ENCODE measurements at regions not wholly inside any gene's neighbourhood (a gene's known extent, or its start where the extent isn't known, plus 50 kb on each side); places are given as distances from the start of the nearest gene placed in this dataset.

DNA sequence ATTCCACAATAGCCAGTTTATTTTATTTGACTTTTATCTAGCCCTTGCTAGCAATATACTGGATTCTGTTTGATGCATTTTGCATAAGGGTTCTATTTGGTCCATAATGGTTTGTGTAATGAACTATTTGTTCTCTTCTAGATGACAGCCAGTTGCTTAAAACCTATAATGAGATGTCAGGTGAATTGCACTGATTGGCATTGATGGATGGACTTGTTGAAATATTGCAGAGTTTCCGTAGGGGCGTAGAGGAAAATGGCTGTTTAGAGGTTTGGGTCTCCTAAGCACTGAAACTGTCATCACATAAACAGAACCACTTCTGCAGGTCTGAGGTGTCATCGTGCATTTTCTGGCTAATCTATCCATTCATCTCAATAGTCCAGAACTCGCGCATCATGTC, 124.9 kb upstream of the HDAC9 start:
- DNase-seq = no peak

DNA sequence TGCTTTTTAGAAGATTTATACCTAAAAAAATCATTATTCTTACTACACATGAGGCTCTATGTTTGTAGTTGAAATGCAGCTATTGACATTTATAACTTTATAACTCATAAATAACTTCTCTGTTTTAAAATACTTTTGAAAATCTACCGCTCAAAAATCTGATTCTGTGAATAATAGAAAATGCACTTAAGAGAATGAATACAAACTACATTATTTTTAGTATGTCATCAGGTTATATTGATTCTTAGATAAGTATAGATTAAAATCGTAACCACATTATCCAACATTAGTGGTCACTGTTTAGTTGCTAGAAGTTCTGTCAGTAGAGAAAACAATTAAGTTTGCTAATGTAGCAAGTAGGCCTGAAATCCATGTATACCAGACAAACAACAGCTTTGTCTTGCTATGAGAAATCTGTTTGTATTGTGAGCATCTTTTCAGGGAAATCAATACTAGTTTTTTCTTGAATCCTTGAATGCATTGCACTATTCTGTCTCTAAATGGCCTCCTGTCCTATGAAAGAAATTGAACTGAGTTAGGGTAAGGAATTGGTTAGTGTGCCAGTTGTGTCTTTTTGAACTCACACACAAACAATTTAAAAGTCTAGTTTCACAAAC, 116.5 kb upstream of the HDAC9 start:
- no peak for DNase-seq

DNA sequence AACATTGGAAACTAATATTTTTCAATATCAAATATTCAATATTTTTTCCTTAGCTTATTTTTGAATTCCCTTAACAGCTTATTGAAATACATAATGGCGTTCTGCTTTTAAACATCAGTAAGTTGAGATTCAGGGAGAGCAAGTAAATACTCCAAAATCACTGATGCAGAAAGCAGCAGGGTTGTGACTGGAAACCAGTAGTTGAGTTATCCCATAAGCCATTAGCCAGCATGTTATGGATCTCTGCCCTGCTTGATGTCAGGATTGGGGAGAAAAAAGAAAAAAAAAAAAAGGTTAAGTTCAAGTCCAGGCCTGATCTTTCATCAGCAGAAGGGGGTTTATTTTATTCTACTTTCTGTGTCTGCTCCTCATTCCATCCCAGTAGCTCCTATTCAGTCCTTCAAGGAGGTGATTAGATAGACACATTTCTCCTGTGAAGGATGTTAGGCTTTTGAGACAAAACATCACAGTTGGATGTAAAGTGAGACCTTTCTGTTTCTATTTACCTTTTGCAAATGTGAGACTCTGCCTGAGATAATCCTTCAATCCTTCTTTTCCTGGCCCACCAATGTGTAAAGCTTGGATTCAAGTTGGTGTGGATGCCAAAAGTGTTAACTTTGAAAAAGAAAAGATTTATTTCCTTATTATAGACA, 110.9 kb upstream of the HDAC9 start:
- no peak for DNase-seq

DNA sequence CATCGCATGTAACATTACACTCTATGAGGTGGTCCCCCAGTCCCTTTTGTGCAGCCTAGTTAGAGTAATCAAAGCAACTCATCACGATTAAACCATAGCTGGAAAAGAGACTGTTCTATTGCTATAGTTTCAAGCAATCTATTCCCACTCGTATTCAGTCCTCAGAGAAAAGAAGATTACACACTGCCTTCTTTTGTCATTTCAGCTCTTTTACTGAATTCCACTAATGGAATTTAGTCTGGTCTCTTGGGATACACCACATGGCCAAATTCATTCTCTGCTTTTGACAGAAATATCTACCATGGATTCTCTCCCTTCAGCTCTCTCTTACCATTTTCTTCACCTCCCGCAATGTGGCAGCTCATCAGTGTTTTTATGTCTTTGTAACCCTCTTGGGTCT, 108.9 kb upstream of the HDAC9 start:
- no peak for DNase-seq

DNA sequence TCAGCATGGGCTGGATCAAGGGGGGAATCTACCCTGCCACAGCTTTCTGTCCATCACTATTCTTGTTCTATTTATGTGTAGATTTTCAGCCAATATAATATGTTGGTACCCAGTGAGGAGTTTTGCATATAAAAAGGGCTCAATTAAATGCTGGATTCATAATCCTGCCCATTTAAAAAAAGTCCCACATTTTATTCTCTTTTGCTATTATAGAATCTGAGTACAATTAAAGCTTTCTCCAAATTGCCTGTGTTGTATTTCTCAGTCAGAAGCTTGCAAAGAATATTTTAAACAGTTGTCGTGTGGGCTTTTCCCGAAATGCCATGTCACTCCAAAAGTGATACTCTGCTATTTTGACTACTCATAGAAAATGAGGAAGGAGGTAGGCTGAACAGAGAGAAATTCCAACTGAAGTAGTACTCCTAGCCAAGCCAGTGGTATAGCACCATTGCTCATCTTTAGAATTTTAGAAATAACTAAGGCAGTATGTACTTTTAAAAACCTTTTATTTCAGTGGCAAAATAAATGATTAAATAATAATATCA, 108.3 kb upstream of the HDAC9 start:
- no peak for DNase-seq

DNA sequence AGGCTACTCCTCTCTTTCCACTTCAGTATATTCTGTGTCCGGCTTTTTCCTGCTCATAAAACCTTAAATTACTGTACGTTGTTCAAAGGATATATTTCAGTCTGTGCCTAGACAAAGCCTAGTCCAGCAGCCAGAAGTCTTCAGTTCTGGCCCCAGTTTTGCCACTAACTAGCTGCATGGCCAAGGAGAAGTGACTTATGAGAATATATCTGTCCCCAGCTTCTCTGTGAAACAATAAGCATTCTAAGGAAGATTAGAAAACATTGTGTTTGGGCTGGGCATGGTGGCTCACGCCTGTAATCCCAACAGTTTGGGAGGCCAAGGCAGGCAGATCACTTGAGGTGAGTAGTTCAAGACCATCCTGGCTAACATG, 105.0 kb upstream of the HDAC9 start:
- DNase-seq = no peak

DNA sequence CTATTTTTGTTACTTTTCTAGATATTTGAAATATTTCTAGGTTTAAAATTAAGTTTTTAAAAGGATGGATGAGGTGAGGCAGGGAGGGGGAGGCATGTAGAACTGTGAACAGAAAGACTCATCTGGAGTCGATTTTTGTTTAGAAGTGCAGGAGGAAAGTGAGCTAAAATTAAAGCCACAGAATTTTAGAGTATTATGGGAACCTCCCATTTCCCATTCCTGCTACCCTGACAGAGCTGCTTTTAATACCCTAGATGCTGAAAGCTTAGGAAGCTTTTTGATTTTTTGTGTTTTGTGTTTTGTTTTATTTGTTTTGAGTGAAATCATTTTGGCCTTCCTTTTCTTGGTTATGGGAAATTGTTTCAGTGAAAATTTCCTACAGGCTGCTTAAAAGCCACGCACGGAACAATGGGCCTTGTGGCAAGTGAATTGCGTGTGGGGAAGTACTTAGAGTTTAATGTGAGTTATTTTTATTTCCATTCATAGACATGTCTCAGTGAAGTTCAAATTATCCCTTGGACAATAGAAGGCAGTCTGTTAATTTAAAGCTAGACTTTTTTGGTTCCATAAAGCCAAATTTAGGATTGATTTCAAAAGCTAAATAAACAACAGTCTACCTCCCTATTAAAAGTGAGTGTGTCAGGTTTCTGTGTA, 102.0 kb upstream of the HDAC9 start:
- no peak for DNase-seq

DNA sequence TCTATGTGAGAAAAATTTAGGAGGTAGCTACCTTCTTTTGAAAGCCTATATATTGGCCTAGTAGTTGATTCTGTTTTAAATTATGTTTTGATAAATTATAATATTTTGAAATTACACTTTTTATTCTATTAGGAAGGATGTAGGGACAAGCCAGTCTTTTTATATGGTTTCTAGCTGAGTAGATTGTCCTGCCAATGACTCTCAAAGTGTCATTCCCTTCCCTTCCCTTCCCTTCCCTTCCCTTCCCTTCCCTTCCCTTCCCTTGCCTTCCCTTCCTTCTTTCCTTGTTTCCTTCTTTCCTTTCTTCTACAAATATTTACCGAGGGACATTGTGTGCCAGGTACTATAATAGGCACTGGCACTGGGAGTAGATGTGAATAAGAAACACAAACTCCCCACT, 99.7 kb upstream of the HDAC9 start:
- DNase-seq = no peak

DNA sequence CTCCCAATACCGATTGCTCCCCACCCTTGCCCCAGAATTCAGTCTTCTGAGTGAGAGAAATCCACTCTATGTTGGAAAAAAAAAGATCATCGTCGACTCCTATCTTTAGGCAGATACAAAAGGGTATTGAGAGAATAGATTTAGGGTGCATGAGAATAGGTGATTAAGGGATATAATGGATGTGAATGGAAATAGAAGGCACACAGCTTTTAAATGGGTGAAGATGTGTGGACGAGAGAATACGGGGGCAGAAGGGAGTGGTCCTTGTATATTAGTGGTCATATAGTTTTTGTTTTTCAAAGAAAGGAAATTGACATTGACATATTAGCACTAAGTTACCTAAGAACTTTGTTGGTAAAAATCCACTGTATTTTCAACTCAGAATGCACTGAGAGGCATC, 98.6 kb upstream of the HDAC9 start:
- no peak for DNase-seq

DNA sequence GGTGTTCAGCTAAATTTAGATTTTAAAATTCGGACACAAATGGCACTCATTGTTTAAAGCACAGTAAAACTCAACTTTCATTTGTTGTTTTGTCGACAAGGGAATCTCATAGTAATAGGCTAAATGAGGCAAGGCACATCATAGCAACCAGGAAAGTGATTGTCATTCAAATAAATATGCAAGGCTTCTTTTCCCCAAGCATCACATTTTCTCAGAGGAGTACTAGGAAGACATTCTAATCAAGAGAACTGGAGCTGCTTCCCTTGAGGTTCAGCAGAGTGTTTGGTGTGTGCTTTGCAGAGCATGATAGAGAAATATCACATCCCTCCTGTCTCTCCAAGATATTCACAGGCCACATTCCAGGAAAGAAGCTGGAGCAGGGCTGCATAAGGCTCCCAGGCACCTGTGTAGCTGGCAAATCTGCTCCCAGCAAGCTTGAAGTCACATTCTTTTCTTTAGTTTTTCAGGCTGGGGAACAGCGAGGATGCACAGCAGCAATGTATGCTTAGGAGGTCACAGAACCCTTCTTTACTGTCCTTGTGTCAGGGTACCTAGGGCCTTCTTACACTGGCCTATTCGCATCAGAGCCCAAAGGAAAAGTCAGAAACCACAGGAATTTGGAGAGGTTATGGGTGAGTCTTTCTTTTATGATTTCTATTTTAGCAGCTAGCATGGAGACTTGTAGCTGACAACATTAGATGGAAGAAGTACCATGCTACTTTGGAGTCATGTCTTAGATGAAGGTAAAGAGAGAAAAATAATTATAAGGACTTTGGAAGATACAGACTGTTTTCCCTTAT, 95.9 kb upstream of the HDAC9 start:
- no peak for DNase-seq

DNA sequence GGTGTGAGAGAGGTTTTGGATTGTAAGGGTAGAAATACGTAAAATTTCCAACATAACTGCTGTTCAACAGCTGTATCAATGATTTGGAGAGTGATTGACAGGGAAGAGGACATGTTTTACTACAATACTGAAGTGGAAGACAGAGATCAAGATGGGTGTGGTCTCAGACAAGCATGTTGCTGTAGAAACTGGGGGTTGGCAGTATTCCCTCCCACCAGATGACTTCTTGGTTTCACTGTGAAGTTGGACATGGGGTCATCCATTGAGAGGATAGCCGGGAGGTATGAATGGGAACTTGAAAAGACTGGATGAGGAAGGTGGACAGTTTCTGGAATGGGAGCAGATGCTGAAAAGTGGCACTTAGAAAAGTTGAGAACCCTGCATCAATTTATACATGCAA, 95.3 kb upstream of the HDAC9 start:
- DNase-seq = no peak

DNA sequence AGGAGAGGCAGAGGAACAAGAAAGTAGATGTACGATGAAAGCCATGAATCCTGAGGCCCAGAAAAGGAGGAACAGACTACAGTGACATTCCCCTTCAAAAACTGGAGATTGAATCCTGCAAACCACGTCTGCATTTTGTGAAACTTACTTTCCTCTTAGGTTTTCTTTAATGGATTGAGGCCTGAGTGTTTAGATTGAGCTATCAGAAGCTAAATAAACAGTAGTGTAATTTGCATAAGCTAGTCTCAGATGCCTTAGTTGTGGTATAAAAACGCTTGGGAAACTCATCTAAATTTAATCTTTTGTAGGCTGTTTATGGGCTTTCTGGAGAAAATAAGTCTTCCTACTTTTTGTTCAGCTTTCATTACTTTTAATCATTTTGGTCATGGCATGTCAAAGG, 94.8 kb upstream of the HDAC9 start:
- no peak for DNase-seq

DNA sequence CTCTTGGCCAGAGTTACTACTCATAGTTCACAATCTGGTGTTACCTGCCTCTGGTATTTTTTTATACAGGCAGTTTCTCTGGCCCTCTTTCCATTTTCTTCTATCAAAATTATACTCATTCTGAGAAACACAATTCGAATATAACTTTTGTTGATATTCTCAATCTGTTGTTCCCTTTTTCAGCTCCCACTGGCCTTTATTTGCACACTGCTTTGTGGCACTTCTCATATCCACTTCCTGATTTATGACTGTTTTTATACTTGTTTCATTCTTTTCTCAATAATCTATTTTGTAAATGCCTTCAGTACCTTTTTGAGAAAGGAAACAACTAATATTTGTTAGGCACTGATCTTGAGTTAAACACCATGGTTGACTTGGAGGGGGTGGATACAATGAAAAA, 93.8 kb upstream of the HDAC9 start:
- DNase-seq = no peak

DNA sequence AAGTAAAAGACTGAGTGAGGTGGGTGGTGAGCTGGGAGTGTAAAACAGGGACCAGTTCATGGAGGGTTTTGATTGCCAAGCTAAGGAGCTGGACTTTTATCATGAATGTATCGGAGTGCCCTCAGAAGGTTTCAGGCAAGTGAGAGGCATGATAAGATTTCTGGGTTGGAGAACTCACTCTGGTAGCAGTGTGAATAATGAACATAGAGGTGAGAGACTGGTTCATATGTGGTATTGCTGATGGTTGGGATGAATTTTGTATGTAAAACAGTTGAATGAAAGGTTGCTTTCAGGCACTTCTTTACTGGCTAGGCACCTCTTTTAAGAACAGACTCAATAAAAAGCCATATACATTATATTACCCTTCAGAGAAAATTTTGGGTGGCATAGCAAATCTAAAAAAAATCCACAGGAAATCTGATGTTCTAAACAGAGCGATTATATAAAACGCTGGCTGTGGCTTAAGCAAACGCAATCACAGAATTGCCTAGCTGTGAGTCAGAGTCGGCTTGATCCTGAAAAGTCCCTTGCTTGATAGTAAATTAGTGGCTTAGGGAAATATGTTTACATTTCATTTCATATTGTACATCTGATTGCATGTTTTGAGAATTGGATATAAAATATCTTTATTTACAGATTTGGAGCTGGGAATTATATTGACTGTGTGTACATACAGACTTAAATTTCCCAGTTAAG, 92.9 kb upstream of the HDAC9 start:
- no peak for DNase-seq

DNA sequence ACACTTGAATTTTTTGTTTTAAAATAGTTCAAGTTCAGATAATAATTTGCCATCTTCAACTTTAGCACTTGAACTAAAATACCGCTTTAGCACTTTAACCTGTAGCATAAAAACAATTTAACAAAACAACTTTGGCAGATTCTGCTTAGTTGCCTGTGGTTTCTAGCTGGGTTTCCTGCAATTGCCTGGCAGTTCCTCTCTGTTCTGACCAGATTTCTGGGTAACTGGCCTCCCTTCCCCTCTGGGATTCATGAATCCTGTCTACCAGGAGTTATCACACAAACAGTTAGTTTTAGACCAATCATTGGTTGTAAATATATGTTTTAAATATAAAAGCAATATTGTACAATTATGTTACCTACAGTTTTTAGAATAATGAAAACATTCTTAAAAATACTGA, 89.8 kb upstream of the HDAC9 start:
- DNase-seq = no peak

DNA sequence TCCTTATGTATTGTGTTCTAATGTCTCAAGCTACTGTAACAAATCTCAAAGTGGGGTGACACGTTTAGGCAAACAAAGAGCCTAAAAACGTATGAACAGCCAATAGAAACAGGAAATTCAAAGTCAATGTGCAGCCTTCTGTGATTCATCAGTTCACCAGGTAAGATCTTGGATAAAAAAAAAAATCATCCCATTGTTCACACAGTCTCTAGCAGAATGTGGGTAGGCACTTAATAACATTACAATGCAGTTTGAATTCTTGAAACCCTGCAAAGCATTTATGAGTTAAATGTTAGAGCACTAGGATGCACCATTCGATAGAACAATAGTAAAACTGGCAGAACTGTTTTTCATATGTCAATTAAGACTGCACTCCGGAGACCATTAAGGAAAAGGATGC, 88.2 kb upstream of the HDAC9 start:
- no peak for DNase-seq

DNA sequence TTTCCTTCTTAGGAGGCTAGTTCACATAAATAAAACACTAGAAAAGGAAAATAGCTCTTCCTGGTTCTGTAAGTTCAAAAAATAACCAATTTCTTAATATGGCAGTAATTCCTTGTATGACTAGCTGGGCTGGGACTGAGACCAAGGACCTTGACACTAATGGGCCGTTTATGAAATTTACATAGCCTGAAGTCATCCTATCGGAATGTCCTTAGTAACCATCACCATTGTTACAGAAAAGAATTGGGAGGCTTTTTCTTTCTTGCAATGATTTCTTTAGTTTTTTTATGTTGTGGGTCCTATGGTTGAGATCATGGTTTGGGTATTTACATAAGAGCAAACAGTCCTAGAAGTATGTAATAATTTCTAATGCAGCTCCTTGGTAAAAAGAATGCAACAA, 87.1 kb upstream of the HDAC9 start:
- no peak for DNase-seq

DNA sequence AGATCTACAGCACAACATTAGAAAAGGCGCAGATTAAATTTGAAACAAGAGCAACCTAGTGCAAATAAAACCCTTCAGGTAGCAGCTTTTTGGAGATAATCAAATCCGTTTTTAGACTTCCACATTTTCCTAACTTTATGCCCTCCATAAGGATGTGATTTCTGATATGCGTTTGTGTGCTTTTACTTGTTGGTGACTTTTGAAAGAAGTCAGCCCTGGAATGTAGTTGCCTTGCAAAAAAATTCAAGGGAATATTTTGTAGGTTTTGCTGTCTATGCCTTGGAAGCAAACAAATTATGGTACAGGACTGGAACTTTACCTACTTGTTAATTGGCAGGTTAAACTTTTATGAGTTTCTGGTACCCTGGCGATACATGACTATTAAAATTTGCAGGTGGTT, 86.7 kb upstream of the HDAC9 start:
- DNase-seq = no peak

DNA sequence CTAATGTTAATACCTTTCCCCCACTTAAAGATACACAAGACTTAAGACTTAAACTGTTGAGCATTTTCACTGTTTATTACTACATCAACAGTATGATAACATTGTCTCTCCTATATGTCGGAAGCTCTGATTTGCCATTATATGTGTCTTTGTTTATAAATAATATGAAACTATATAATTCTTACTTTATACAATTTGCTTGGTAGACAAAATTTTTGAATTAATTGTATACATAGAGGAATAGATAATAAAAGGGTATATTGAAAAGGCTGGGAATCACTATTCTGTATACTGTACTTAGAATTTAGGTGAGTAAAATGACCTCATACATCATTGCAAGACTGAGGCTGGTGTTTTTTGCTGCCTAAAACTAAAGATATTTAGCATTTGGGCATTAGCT, 82.1 kb upstream of the HDAC9 start:
- DNase-seq = no peak

DNA sequence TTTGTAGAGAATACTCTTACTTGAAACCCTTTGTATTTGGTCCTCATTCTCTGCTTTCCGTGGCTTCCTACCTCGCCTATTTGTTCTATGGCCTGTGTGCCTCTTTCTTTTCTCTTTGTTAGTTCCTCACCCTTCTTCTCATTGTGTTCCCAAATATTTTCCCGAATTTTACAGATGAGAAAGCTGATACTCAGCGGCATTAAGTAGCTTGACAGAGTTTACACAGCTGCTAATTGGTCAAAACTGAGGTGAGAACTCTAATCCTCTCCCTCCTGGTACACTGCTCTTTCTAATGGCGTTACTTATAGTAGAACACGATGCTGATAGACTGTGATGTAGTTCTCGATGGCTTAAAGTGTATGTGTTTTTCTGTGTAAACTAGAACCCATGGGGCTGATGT, 80.7 kb upstream of the HDAC9 start:
- no peak for DNase-seq

DNA sequence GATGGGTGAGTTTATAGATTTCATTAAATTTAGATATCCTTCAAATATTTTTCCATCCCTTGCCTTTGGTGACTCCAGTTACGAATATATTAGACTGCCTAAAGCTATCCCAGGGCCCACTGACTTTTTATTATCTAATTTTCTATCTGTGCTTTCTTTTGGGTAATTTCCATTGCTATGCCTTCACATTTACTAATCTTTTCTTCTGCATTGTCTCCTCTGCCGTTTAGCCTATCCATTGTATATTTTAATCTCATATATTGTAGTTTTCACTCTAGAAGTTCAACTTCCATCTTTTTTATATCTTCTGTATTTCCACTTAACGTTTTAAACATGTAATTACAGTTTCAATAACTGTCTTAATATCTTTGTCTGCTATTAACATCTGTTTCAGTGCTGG, 78.6 kb upstream of the HDAC9 start:
- no peak for DNase-seq

DNA sequence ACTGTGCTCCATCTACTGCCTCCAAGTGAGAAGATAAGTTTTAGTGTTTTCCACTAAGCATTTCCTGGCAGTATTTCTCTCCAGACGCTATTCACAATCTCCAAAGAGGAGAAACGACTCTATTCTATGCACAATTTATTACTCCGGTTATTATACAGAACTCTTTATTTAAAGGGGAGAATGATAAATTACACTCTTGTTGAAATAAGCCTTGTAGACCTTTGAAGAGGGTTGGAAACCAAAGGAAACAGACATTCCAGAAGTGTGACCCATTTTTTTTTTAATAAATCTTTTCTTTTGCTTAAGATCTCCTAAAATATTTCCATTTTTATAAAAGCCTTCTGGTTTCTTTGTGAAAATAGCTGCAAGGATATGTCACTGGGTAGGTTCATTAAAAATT, 76.1 kb upstream of the HDAC9 start:
- no peak for DNase-seq

DNA sequence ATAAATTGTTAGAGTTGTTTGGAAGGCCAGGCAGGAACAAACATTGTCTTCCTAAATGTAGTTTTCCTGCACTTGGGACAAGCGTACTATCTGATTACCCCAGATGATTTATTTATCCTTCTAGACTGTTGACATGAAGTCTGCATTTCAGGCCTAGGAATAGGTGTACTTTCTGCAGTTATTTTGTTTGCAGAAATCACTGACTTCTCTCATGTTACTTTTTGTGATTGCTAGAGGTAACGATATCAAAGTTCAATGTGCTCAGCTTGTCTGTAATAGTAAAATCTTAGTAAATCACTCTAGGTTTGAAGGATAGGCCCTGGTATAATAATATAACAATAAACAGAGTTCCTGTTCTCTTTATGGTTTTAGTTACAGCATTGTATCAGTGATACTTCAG, 75.4 kb upstream of the HDAC9 start:
- no peak for DNase-seq
